ENCODE measurements at regions not wholly inside any gene's neighbourhood (a gene's known extent, or its start where the extent isn't known, plus 50 kb on each side); places are given as distances from the start of the nearest gene placed in this dataset.

DNA sequence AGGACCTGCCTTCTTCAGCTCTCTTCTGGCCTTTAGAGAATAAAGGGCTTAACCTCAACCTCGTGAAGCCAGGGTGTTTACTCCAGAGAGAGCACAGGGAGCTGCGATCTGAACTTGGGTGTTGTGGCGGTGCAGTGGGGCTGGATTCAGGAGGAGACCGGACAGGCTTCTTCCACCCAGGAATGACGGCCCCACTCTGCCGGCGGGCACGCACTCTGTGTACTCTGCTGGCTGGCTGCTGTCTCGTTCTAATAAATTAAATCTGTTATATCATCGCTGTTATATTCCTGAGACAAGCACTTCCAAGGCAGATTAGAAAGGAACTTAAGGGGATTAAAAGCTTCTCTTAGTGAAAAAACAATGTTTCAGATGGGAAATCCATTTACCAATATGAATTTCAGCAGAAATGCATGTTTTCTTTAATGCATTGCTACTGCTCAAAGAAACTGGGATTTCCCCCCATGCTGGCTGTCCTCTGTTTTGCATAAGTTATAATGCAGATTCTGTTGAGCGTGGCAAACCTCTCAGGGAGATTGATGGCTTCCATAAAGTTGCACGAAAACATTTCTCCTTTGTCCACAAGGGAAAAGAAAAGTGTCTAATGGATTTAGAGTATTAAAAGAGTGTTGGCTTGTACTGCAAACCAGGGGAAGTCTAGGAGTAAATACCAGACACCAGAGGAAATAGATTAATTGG, 168.6 kb upstream of the IRX3 start:
- TF ChIP-seq, protein P1, sequence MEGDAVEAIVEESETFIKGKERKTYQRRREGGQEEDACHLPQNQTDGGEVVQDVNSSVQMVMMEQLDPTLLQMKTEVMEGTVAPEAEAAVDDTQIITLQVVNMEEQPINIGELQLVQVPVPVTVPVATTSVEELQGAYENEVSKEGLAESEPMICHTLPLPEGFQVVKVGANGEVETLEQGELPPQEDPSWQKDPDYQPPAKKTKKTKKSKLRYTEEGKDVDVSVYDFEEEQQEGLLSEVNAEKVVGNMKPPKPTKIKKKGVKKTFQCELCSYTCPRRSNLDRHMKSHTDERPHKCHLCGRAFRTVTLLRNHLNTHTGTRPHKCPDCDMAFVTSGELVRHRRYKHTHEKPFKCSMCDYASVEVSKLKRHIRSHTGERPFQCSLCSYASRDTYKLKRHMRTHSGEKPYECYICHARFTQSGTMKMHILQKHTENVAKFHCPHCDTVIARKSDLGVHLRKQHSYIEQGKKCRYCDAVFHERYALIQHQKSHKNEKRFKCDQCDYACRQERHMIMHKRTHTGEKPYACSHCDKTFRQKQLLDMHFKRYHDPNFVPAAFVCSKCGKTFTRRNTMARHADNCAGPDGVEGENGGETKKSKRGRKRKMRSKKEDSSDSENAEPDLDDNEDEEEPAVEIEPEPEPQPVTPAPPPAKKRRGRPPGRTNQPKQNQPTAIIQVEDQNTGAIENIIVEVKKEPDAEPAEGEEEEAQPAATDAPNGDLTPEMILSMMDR (IDR thresholded peaks at IDR 0.05) = no peak
- TF ChIP-seq POLR2A (IDR thresholded peaks at IDR 0.05) = no peak
